Neural cell (in vitro differentiated cells): ENCODE measurements at regions not wholly inside any gene's neighbourhood (a gene's known extent, or its start where the extent isn't known, plus 50 kb on each side); places are given as distances from the start of the nearest gene placed in this dataset.

ENCODE experiments used
- H2AFZ ChIP-seq: fragments of 200-600, 300-800 bp; sonication (generic), shearing (Covaris generic); 2 replicates; pipeline ENCODE4 v1.6.0; 2014; ENCODE audit warnings: low read depth, mild to moderate bottlenecking, antibody characterized with exemption, low read length, moderate library complexity
- H3F3A ChIP-seq: fragments of 200-600 bp; shearing (Covaris generic); 2 replicates; pipeline ENCODE4 v1.6.1; 2016; ENCODE audit warnings: mild to moderate bottlenecking, moderate library complexity, mixed read lengths, antibody characterized with exemption, low read length; ENCODE audit not compliant: insufficient read depth, poor library complexity, severe bottlenecking
- H3K27ac ChIP-seq: fragments of 200-600, 300-800 bp; sonication (generic), shearing (Covaris generic); 2 replicates; pipeline ENCODE4 v1.5.1; 2014; ENCODE audit warnings: mild to moderate bottlenecking, low read length, moderate library complexity
- H3K27me3 ChIP-seq: fragments of 300-800, 200-600 bp; sonication (generic), shearing (Covaris generic); 2 replicates; pipeline ENCODE4 v1.6.0; 2014; ENCODE audit warnings: mild to moderate bottlenecking, low read depth, low read length, moderate library complexity; ENCODE audit not compliant: insufficient read depth
- H3K36me3 ChIP-seq: fragments of 300-800, 200-600 bp; sonication (generic), shearing (Covaris generic); 2 replicates; pipeline ENCODE4 v1.5.1; 2014; ENCODE audit warnings: mild to moderate bottlenecking, antibody characterized with exemption, low read length, moderate library complexity; ENCODE audit not compliant: insufficient read depth
- H3K4me2 ChIP-seq: fragments of 300-800, 200-600 bp; sonication (generic), shearing (Covaris generic); 2 replicates; pipeline ENCODE4 v1.6.0; 2014; ENCODE audit warnings: mild to moderate bottlenecking, low read length
- H3K4me3 ChIP-seq: fragments of 300-800, 200-600 bp; sonication (generic), shearing (Covaris generic); 2 replicates; pipeline ENCODE4 v1.5.1; 2014; ENCODE audit warnings: mild to moderate bottlenecking, low read length, moderate library complexity
- H3K79me2 ChIP-seq: fragments of 200-600 bp; shearing (Covaris generic); replicated peaks from 2 replicates; pipeline ENCODE4 v1.6.0; 2014; ENCODE audit warnings: mild to moderate bottlenecking, low read length, moderate library complexity; ENCODE audit not compliant: insufficient read depth
- H3K9ac ChIP-seq: fragments of 300-800, 200-600 bp; sonication (generic), shearing (Covaris generic); 2 replicates; pipeline ENCODE4 v1.6.1; 2016; ENCODE audit warnings: mild to moderate bottlenecking, low read length, mixed read lengths
- H3K9me2 ChIP-seq: fragments of 200-600 bp; shearing (Covaris generic); 2 replicates; pipeline ENCODE4 v1.6.1; 2016; ENCODE audit warnings: mild to moderate bottlenecking, low read length, mixed read lengths; ENCODE audit not compliant: insufficient read depth
- H3K9me3 ChIP-seq: fragments of 200-600, 300-800 bp; sonication (generic), shearing (Covaris generic); 2 replicates; pipeline ENCODE4 v1.6.1; 2016; ENCODE audit warnings: mild to moderate bottlenecking, mixed run types, low read length, moderate library complexity, mixed read lengths
- H4K20me1 ChIP-seq: fragments of 200-600 bp; shearing (Covaris generic); 2 replicates; pipeline ENCODE4 v1.6.1; 2016; ENCODE audit warnings: mild to moderate bottlenecking, mixed run types; ENCODE audit not compliant: insufficient read depth
- EP300 ChIP-seq: fragments of 450-650 bp; conservative IDR thresholded peaks from 2 replicates; pipeline ENCODE4 v1.6.1; 2014; ENCODE audit warnings: antibody characterized with exemption, mild to moderate bottlenecking, moderate library complexity; ENCODE audit not compliant: poor library complexity, severe bottlenecking
- EZH2 ChIP-seq: fragments of 200-600, 300-800 bp; shearing (Covaris generic), sonication (generic); IDR thresholded peaks from 2 replicates; pipeline ENCODE4 v1.6.1; 2014; ENCODE audit warnings: antibody characterized with exemption, low read length, borderline replicate concordance, mild to moderate bottlenecking; ENCODE audit not compliant: insufficient read depth, poor library complexity, severe bottlenecking
- MXI1 ChIP-seq: fragments of 450-650 bp; conservative IDR thresholded peaks from 2 replicates; pipeline ENCODE4 v1.6.1; 2014; ENCODE audit warnings: antibody characterized with exemption, mild to moderate bottlenecking; ENCODE audit not compliant: poor library complexity, severe bottlenecking
- POLR2AphosphoS5 ChIP-seq: IDR thresholded peaks from 2 replicates; pipeline ENCODE4 v1.6.1; 2012
- RAD21 ChIP-seq: fragments of 450-650 bp; conservative IDR thresholded peaks from 2 replicates; pipeline ENCODE4 v1.6.1; 2014; ENCODE audit warnings: antibody characterized with exemption, mild to moderate bottlenecking, moderate library complexity
- REST ChIP-seq: IDR thresholded peaks from 2 replicates; pipeline ENCODE4 v1.6.1; 2012; ENCODE audit warnings: borderline replicate concordance
- SMC3 ChIP-seq: fragments of 450-650 bp; conservative IDR thresholded peaks from 2 replicates; pipeline ENCODE4 v1.6.1; 2014; ENCODE audit warnings: antibody characterized with exemption, mild to moderate bottlenecking, moderate library complexity; ENCODE audit not compliant: poor library complexity
- TAF1 ChIP-seq: IDR thresholded peaks from 2 replicates; pipeline ENCODE4 v1.6.1; 2012; ENCODE audit warnings: low read depth
- TF ChIP-seq, protein P1 (sequence below): fragments of 450-650 bp; IDR thresholded peaks from 2 replicates; pipeline ENCODE4 v1.5.1; 2014; ENCODE audit warnings: antibody characterized with exemption, mild to moderate bottlenecking, moderate library complexity; ENCODE audit not compliant: poor library complexity, severe bottlenecking

GRCh38 chr11:131065435-131066413 lies 149.4 kb upstream of the SNX19 start:
- Histone ChIP-seq H3K27ac (no peak overlapping the region), H3K9ac (no peak overlapping the region), H4K20me1 (no peaks in the 10 kb centered on the region), H3K4me2 (no peak overlapping the region), H3K4me3 (no peak overlapping the region), H3K27me3 (no peaks in the 10 kb centered on the region), H2AFZ (no peak overlapping the region), H3F3A (no peaks in the 10 kb centered on the region), H3K79me2 (no peaks in the 10 kb centered on the region), H3K9me3 (no peaks in the 10 kb centered on the region), H3K9me2 (no peaks in the 10 kb centered on the region), H3K36me3 (no peaks in the 10 kb centered on the region)
- TF ChIP-seq, protein P1, sequence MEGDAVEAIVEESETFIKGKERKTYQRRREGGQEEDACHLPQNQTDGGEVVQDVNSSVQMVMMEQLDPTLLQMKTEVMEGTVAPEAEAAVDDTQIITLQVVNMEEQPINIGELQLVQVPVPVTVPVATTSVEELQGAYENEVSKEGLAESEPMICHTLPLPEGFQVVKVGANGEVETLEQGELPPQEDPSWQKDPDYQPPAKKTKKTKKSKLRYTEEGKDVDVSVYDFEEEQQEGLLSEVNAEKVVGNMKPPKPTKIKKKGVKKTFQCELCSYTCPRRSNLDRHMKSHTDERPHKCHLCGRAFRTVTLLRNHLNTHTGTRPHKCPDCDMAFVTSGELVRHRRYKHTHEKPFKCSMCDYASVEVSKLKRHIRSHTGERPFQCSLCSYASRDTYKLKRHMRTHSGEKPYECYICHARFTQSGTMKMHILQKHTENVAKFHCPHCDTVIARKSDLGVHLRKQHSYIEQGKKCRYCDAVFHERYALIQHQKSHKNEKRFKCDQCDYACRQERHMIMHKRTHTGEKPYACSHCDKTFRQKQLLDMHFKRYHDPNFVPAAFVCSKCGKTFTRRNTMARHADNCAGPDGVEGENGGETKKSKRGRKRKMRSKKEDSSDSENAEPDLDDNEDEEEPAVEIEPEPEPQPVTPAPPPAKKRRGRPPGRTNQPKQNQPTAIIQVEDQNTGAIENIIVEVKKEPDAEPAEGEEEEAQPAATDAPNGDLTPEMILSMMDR = no peak
- TF ChIP-seq RAD21 (no peak), POLR2AphosphoS5 (no peak), EP300 (no peak), SMC3 (no peak), TAF1 (no peak), MXI1 (no peak), REST (no peak), EZH2 (no peak)

- no peaks in the 10 kb centered on the region for H3K79me2 ChIP-seq
- H4K20me1 ChIP-seq = no peaks in the 10 kb centered on the region
- no peaks in the 10 kb centered on the region for H3K27me3 ChIP-seq
- H3K4me2 ChIP-seq = no peak overlapping the region
- H2AFZ ChIP-seq = no peak overlapping the region
- H3F3A ChIP-seq = no peaks in the 10 kb centered on the region
- no peak overlapping the region for H3K9ac ChIP-seq
- H3K4me3 ChIP-seq = no peak overlapping the region
- no peaks in the 10 kb centered on the region for H3K36me3 ChIP-seq
- TF ChIP-seq SMC3 = no peak
- TF ChIP-seq EP300 = no peak
- no peak for TF ChIP-seq EZH2
- TF ChIP-seq RAD21 = no peak
- no peak for TF ChIP-seq REST
- no peak for TF ChIP-seq TAF1
- no peak for TF ChIP-seq POLR2AphosphoS5
- no peak for TF ChIP-seq MXI1
- TF ChIP-seq, protein P1 = no peak
- H3K9me2 ChIP-seq = no peaks in the 10 kb centered on the region
- no peaks in the 10 kb centered on the region for H3K9me3 ChIP-seq
- no peak overlapping the region for H3K27ac ChIP-seq
Measured at GRCh38 chr11:131066551-131066950, 150.3 kb upstream of the SNX19 start.
